Neural crest cell (in vitro differentiated cells): ENCODE measurements at regions not wholly inside any gene's neighbourhood (a gene's known extent, or its start where the extent isn't known, plus 50 kb on each side); places are given as distances from the start of the nearest gene placed in this dataset.

ENCODE experiments used
- DNase-seq: peaks from one replicate; pipeline ENCODE4 v3.0.0; 2021; ENCODE audit warnings: low read depth, mixed read lengths, low spot score
- H3K27ac Mint-ChIP-seq: one replicate; pipeline ENCODE4 v1.8.0; 2021; ENCODE audit warnings: mild to moderate bottlenecking, mixed read lengths; ENCODE audit not compliant: unreplicated experiment
- H3K27me3 Mint-ChIP-seq: 2 replicates; pipeline ENCODE4 v1.8.0; 2021; ENCODE audit warnings: low read depth, mild to moderate bottlenecking, mixed read lengths
- H3K36me3 Mint-ChIP-seq: 2 replicates; pipeline ENCODE4 v1.8.0; 2021; ENCODE audit warnings: low read depth, mild to moderate bottlenecking, mixed read lengths
- H3K4me1 Mint-ChIP-seq: 2 replicates; pipeline ENCODE4 v1.8.0; 2021; ENCODE audit warnings: mixed read lengths
- H3K4me3 Mint-ChIP-seq: one replicate; pipeline ENCODE4 v1.8.0; 2021; ENCODE audit warnings: mild to moderate bottlenecking, mixed read lengths
- H3K9me3 Mint-ChIP-seq: 2 replicates; pipeline ENCODE4 v1.8.0; 2021; ENCODE audit warnings: mixed read lengths
- CTCF ChIP-seq: fragments of 200-600 bp; sonication (generic); conservative IDR thresholded peaks from 2 replicates; pipeline ENCODE4 v1.5.0; 2021; ENCODE audit warnings: antibody characterized with exemption, mild to moderate bottlenecking

DNA sequence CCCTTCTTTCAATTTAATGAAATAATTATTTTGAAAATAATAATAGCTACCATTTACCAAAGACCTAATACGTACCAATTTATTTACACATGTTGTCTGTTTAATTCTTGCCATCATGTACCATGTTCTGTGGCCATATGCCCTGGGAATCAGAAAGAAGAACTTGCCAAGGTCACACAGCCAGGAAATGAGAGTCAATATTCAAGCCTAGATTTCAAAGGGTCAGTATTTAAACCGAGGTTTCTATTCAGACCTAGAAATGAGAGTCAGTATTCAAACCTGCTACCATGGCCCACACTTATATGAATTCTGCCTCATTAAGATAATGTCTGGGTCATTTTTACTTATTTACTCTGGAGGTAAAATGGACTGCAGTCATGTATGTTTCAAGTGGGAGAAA, 103.6 kb upstream of the TBL1XR1 start:
- no peaks in the 10 kb centered on the region for H3K4me1 Mint-ChIP-seq
- no peak overlapping the region for H3K4me3 Mint-ChIP-seq
- no peak overlapping the region for H3K27ac Mint-ChIP-seq
- H3K36me3 Mint-ChIP-seq, result no peaks in the 10 kb centered on the region
- no peaks in the 10 kb centered on the region for H3K27me3 Mint-ChIP-seq
- TF ChIP-seq CTCF, result no peak
- H3K9me3 Mint-ChIP-seq, result no peaks in the 10 kb centered on the region
- DNase-seq, result no peak

DNA sequence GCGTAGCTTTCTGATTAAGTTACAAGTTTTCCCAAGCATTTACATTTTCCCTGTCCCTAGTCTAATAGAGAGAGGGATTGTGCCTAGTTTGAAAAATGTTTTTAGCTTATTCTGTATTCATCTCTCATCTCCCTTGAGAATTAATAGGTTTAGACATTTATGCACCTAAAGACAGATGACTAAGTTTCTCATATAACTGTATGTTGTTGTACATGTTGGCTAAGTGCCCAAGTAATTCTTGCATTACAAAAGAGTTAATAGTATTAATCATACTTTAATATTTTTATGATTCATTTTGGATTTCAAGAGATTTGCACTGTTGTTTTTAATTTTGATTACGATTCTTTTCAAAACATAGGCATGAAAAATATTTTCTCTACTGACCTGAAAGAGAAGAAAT, 109.0 kb upstream of the TBL1XR1 start:
- no peaks in the 10 kb centered on the region for H3K36me3 Mint-ChIP-seq
- no peak for DNase-seq
- no peaks in the 10 kb centered on the region for H3K4me1 Mint-ChIP-seq
- no peak for TF ChIP-seq CTCF
- H3K27me3 Mint-ChIP-seq, result no peaks in the 10 kb centered on the region
- H3K27ac Mint-ChIP-seq, result no peak overlapping the region
- H3K4me3 Mint-ChIP-seq, result no peak overlapping the region
- no peaks in the 10 kb centered on the region for H3K9me3 Mint-ChIP-seq

DNA sequence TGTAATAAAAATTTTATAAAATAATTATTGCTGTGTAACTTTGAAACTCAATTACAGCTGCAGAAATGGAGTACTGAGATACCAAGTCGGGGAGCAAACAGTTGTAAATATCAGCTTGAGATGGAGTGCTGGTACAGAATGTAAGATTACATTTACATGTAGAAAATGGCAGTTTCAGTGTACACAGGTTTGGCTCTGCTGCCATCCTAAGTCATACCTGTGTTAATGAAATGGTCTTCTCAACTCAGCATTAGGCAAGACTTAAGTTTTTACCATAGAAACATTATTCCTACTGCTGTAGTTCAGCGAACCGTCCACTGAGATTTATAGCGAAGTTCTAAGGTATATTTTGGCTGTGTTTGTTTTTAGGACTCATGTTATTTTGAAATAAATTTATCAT, 110.1 kb upstream of the TBL1XR1 start:
- H3K27me3 Mint-ChIP-seq, result no peaks in the 10 kb centered on the region
- no peak for DNase-seq
- H3K36me3 Mint-ChIP-seq, result peaks cover 2% of the 10 kb centered on the region
- H3K9me3 Mint-ChIP-seq, result no peaks in the 10 kb centered on the region
- H3K4me1 Mint-ChIP-seq, result no peaks in the 10 kb centered on the region
- H3K27ac Mint-ChIP-seq, result no peak overlapping the region
- no peak for TF ChIP-seq CTCF
- no peak overlapping the region for H3K4me3 Mint-ChIP-seq

DNA sequence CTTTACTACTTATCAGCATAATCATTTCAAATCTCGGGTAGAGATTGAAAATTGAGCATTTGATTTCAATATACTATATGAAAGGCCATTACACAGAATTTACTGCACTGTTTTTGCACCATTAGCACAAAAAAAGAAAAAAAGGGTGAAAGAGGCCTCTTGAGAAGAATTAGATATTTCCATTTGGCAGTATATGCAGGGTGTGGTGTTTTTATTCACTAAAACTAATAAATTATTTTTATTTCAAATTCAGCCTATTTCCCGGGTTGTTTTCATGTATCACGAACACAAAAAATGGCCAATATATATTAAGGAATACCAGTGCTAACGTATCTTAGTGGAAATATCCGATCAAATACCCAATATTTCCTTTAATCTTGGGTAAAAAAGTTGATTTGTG, 110.5 kb upstream of the TBL1XR1 start:
- Mint-ChIP-seq H3K27ac (no peak overlapping the region), H3K9me3 (peaks cover 2% of the 10 kb centered on the region), H3K4me1 (no peaks in the 10 kb centered on the region), H3K4me3 (no peak overlapping the region), H3K36me3 (peaks cover 5% of the 10 kb centered on the region), H3K27me3 (no peaks in the 10 kb centered on the region)
- no peak for TF ChIP-seq CTCF
- no peak for DNase-seq

GRCh38 chr3:177308286-177308685, 111.0 kb upstream of the TBL1XR1 start:
- TF ChIP-seq CTCF, result no peak

DNA sequence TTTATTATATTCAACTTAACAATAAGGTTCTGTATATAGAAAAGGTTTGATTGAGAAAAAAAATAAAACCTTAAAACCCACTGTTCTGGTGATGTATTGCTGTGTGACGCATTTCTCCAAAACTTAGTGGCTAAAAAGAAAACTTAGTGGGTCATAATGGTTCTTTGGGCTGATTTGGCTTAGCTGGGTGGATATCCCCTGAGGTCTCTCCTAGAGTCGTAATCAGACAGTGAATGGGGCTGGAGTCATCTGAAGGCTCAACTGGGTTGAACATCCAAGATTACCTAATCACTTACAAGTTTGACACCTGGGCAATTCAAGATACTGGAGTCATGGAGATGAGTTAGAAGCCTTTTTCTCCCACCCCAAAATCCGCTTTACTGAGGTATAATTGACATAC, 111.6 kb upstream of the TBL1XR1 start:
- Mint-ChIP-seq H3K4me1 (no peaks in the 10 kb centered on the region), H3K9me3 (peaks cover 2% of the 10 kb centered on the region), H3K27me3 (no peaks in the 10 kb centered on the region), H3K27ac (no peak overlapping the region), H3K36me3 (peaks cover 7% of the 10 kb centered on the region), H3K4me3 (no peak overlapping the region)
- no peak for TF ChIP-seq CTCF
- no peak for DNase-seq

More at GRCh38 chr3:177308286-177308685, 111.0 kb upstream of the TBL1XR1 start:
- no peak for DNase-seq
- H3K4me1 Mint-ChIP-seq, result no peaks in the 10 kb centered on the region
- no peak overlapping the region for H3K4me3 Mint-ChIP-seq
- no peaks in the 10 kb centered on the region for H3K27me3 Mint-ChIP-seq
- peaks cover 5% of the 10 kb centered on the region for H3K36me3 Mint-ChIP-seq
- no peak overlapping the region for H3K27ac Mint-ChIP-seq
- peaks cover 2% of the 10 kb centered on the region for H3K9me3 Mint-ChIP-seq
